ENCODE measurements at regions not wholly inside any gene's neighbourhood (a gene's known extent, or its start where the extent isn't known, plus 50 kb on each side); places are given as distances from the start of the nearest gene placed in this dataset.

- H3K36me3 ChIP-seq, result no peaks in the 10 kb centered on the region
- H3K27ac ChIP-seq, result no peak overlapping the region
- no peaks in the 10 kb centered on the region for H3K9me3 ChIP-seq (ENCODE audit: low read depth)
- no peaks in the 10 kb centered on the region for H3K27me3 ChIP-seq
- H3K4me1 ChIP-seq (ENCODE audit: low read depth), result no peaks in the 10 kb centered on the region
- no peak for TF ChIP-seq CTCF (IDR thresholded peaks at IDR 0.05; ENCODE audit: low read depth, low read length)
- no peak for DNase-seq (ENCODE audit: low read depth in 1 of 2, low spot score in 1 of 2)
- H3K4me3 ChIP-seq, result no peak overlapping the region
Observed at GRCh38 chr4:100681289-100681688, 163.5 kb upstream of the EMCN start.

GRCh38 chr4:100679926-100680325, 162.1 kb upstream of the EMCN start:
- no peak for TF ChIP-seq CTCF (IDR thresholded peaks at IDR 0.05; ENCODE audit: low read depth, low read length)
- Histone ChIP-seq H3K27ac (no peak overlapping the region), H3K27me3 (no peaks in the 10 kb centered on the region), H3K9me3 (ENCODE audit: low read depth) (no peaks in the 10 kb centered on the region), H3K4me1 (ENCODE audit: low read depth) (no peaks in the 10 kb centered on the region), H3K4me3 (no peak overlapping the region), H3K36me3 (no peaks in the 10 kb centered on the region)
- DNase-seq (ENCODE audit: low read depth in 1 of 2, low spot score in 1 of 2), result no peak

GRCh38 chr4:100674976-100675375, 157.2 kb upstream of the EMCN start:
- TF ChIP-seq CTCF (IDR thresholded peaks at IDR 0.05; ENCODE audit: low read depth, low read length), result no peak
- H3K27ac ChIP-seq, result no peak overlapping the region
- no peaks in the 10 kb centered on the region for H3K9me3 ChIP-seq (ENCODE audit: low read depth)
- no peaks in the 10 kb centered on the region for H3K27me3 ChIP-seq
- no peak overlapping the region for H3K4me3 ChIP-seq
- H3K36me3 ChIP-seq, result no peaks in the 10 kb centered on the region
- H3K4me1 ChIP-seq (ENCODE audit: low read depth), result no peaks in the 10 kb centered on the region
- no peak for DNase-seq (ENCODE audit: low read depth in 1 of 2, low spot score in 1 of 2)

GRCh38 chr4:100657187-100657586, 139.4 kb upstream of the EMCN start:
- TF ChIP-seq CTCF (IDR thresholded peaks at IDR 0.05; ENCODE audit: low read depth, low read length), result no peak
- Histone ChIP-seq H3K9me3 (ENCODE audit: low read depth) (no peaks in the 10 kb centered on the region), H3K4me3 (no peak overlapping the region), H3K27ac (no peak overlapping the region), H3K4me1 (ENCODE audit: low read depth) (no peaks in the 10 kb centered on the region), H3K36me3 (no peaks in the 10 kb centered on the region), H3K27me3 (no peaks in the 10 kb centered on the region)
- peak in 1 of 2 donors; percentile 76 for DNase-seq (ENCODE audit: low read depth in 1 of 2, low spot score in 1 of 2)

GRCh38 chr4:100651499-100652175, 133.8 kb upstream of the EMCN start:
- Histone ChIP-seq H3K27ac (no peak overlapping the region), H3K36me3 (no peaks in the 10 kb centered on the region), H3K9me3 (ENCODE audit: low read depth) (no peaks in the 10 kb centered on the region), H3K4me1 (ENCODE audit: low read depth) (no peaks in the 10 kb centered on the region), H3K27me3 (no peaks in the 10 kb centered on the region), H3K4me3 (no peak overlapping the region)
- TF ChIP-seq CTCF (IDR thresholded peaks at IDR 0.05; ENCODE audit: low read depth, low read length), result no peak
- DNase-seq (ENCODE audit: low read depth in 1 of 2, low spot score in 1 of 2), result no peak

Data from cardiac muscle cell (in vitro differentiated cells and primary cell).